ENCODE measurements at regions not wholly inside any gene's neighbourhood (a gene's known extent, or its start where the extent isn't known, plus 50 kb on each side); places are given as distances from the start of the nearest gene placed in this dataset.

- TF ChIP-seq CHD7 (IDR thresholded peaks at IDR 0.05; ENCODE audit: insufficient replicate concordance, low read length) = no peak
- no peak for TF ChIP-seq KDM5A (IDR thresholded peaks at IDR 0.05; ENCODE audit: low read length)
Observed at GRCh38 chr3:95887114-95887513, 927.3 kb upstream of the EPHA6 start (continued).

All from H1 (cell line).